GDM1 (cell line): ENCODE measurements at regions not wholly inside any gene's neighbourhood (a gene's known extent, or its start where the extent isn't known, plus 50 kb on each side); places are given as distances from the start of the nearest gene placed in this dataset.

Experiments
- DNase-seq: peaks from one replicate; lab custom pipeline; 2025; lab: John Stamatoyannopoulos, UW

DNA sequence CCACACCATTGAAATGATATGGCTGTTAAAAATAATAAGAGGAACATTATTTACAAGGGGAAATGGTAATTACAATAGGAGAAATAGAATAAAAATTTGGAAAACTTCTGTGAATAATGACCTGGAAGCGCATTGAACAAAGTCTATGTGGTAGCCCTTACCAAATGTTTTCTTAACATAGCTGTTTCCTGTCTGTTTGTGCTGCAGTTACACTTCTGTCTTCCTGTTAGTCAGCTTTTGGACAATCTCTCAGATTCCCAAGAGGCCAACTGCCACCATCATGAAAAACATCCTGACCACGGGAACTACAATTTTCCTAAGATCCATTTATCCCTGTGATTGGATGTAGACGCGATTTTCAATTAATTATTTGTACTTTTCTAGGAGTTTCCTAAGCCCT, 754.4 kb upstream of the MARCKS start:
- no peak for DNase-seq

DNA sequence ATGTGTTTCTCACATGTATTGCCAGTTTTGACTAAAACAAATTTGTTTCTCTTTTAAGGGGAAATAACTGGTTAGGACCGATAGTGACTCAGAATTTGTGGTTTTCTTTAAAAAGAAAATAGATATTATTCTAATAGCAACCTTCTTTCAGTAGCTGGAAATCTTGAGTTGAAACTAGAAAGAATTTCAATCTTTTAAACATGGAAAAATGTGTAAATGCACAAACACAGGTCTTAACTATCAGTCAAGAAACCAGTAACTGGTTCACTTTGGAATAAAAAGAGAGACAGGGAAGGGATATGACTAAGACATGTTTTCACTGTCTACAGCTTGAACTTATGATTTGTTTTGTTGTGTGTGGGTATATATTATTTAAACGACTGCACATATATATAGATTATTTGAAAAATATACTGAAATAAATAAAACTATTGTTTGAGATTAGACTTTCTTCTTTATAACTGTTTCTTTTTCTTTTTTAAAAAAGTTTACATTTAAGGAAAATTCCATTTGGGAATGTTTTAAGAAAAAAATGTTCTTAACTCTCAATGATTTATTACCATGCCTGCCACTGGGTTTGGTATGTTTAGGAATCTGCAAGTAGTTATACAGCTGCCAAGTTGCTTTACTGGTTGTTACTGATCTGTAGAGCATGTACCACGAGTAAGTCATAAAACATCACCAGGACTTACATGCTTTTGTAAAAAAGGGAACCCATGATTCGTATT, 753.3 kb upstream of the MARCKS start:
- no peak for DNase-seq

DNA sequence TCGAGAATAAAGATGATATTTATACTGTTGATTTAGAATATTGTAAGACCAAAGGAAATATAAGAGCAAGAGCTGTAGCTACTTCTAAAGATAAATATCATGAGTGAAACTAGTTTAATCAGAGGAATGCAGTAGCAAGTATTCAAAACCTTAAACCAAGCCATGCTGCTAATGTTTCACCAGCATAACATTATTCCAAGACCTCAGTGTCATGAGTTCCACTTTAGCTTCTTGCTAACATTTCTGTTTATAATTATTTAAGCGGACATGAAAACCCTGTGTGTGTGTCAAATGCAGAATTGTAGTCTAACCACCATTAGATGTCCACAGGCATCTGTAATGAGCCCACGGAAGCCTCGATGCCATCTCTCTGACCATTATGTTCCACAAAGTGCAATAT, 752.6 kb upstream of the MARCKS start:
- DNase-seq = no peak

DNA sequence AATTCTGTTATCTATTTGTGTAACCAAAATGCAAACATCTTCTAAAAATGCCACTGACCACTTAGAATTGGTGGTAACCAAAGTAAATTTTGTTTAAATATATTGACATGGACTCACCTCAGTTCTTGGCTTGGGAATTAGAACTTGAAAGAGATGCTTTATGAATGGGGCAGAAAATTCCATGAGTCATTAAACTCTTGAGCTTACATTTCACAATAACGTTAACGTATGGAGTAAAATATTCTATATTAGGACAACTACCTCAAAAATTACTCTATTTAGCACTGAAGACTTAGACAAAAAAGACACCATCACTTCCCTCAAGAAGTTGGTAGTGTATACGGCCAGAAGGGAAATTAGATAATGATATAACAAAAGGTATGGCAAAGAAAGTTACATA, 752.2 kb upstream of the MARCKS start:
- no peak for DNase-seq

DNA sequence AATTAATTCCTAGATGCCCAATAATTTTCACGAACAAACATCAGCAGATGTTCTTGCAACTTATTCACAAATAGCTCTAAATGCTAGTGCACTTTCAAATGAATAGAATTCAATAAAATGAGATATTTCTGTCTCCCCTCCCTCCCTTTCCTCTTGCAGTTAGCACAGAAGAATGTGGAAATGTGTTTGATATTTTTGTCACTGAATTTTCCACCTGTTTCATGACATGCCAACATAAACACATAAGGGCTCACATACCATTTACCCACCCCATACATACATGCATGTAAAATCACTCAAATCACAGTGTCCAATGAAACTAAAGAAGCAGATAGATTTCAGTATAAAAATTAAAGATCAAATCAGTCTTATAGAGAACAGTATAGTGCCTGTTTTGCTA, 746.9 kb upstream of the MARCKS start:
- no peak for DNase-seq

DNA sequence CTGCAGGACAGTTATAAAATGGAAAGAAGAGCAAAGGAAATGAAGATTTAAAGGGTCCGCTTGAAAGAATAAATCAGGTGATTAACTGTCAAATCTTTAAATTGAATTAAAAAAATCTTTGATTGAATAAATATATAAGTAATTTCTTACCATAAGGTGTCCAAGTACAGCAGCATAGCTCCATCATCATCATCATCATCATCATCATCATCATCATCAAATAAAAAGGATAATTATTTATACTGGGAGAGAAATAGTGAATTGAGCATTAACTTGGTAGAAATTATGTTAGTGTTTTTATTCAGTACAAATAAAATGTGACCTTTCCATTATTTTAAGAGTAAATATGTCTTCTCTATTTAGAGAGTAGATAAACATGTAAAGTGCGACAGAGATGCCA, 745.6 kb upstream of the MARCKS start:
- no peak for DNase-seq

DNA sequence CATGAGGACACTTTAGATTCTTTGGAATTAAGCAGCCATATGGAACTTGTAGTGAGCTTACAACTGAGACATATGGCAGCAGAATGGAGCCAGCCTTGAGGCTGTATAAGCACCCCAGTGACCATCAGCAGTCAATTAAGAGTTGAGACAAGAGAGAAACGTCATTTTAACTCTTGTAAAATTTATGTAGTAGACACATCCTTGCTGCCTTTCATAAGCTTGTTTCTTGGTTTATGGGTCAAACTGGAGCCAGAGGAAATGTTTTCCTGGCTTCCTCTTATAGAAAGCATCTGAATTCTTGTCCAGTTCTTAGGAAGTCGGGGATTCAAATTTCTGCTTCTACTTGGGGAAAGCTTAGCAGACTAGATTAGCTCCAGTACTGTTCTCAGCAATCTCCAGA, 745.1 kb upstream of the MARCKS start:
- no peak for DNase-seq

DNA sequence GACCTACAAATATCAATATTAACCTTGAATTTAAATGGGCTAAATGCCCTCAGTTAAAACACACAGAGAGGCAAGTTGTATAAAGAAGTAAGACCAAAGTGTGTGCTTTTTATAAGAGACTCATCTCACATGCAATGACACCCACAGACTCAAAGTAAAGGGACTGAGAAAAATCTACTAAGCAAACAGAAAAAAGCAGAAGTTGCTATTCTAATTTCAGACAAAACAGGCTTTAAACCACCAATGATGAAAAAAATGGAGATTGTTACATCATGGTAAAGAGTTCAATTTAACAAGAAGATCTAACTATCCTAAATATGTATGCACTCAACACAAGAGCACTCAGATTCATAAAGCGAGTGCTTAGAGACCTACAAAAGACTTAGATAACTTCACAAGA, 741.9 kb upstream of the MARCKS start:
- DNase-seq = no peak

DNA sequence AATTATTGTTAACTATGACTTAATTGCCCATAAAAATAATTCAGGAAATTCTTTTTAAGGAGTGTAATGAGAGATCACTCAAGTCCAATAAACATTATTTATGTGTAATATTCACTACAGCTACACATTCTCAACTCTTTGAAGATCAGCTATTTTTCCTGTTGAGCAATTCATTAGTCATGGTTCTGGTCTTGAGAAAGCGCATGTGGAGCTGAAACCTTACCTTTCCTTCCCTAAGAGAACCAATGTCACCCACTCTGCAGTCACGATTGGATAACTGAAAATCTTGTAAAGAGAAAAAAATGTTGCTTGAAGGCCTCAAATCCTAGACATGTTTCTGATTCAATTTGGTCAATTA, 736.9 kb upstream of the MARCKS start:
- no peak for DNase-seq

DNA sequence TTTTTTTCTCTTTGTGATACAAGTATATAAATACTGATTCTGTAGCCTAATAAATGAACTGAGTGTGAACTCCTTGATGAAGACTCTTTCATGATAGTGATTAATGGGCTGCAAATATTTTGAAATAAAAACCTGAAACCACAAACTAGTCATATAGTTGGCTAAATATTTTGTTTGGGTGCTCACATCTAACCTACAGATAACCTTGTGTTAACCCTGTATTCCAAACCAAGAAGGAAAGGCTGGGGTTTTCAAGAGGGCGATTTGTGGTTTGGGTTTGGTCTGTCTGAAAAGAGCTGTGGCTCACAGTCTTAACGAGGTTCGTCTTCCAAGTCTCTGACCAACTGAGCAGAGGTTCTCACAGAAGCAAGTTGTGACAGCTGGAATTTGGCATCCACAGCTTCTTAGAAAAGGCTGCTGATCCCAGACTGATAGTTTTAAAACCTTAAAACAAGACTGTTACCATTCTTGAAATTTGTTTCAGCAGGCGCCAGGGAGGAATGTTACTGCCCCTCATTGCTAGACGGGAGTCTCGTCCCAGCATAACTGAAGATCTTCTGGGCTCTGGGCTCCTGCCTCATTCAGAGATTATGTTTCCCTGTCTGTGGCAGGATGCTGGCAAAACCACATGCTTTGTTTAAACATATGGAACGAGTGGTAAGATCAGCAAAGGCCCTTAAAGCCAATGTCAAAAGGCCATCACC, 736.4 kb upstream of the MARCKS start:
- no peak for DNase-seq

DNA sequence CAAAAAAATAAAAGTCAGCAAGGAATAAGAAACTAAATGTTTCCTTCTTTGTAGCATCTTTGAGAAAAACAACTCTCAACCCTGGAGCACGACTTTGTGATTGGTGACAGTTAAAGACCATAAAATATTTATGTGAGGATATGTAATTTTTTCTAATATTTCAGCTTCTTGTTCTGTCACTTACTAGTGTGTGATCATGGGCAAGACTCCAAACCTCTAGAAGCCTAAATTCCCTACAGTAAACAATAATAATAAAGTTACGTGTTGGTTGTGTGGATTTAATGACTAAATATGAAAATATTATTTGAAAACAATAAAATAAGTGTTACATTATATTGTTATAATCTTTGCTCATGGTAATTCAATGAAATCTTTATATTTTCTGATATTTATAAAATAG, 735.6 kb upstream of the MARCKS start:
- DNase-seq = no peak

DNA sequence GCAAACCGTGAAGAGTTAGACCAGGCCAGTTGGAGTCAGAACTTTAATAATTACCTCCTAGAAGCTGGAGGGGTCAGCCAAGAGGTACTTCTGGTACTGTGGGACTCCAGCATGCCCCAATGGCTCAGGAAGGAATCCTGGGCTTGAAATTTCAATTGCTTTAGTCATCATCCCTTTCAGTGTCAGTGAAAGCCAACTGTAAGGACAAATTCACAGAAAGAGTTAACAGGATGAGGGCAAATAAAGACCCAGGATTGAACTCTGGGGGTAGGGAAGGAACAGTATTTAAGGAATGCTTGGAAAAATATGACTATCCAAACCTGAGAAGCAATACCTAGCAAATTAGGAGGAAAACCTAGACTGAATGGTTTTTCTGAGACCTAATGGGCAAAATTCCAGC, 735.1 kb upstream of the MARCKS start:
- DNase-seq = no peak

DNA sequence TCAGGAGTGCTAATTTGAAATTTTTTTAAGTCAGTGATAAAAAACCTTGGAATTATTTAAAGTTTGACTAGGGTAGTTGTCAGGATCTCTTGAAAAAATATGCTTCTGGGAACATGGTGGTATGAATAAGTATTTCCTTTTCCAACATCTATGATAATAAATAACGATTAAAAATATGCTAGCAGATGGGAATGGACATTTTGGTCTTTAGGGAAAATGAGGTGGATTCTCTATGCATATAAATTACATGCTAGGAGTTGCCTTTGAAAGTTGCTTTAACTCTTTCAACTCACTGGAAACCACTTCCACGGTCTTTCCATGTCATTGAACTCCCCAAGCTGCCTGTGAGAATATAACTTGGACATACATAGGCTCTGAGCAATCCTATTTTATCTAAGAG, 731.5 kb upstream of the MARCKS start:
- DNase-seq = no peak

DNA sequence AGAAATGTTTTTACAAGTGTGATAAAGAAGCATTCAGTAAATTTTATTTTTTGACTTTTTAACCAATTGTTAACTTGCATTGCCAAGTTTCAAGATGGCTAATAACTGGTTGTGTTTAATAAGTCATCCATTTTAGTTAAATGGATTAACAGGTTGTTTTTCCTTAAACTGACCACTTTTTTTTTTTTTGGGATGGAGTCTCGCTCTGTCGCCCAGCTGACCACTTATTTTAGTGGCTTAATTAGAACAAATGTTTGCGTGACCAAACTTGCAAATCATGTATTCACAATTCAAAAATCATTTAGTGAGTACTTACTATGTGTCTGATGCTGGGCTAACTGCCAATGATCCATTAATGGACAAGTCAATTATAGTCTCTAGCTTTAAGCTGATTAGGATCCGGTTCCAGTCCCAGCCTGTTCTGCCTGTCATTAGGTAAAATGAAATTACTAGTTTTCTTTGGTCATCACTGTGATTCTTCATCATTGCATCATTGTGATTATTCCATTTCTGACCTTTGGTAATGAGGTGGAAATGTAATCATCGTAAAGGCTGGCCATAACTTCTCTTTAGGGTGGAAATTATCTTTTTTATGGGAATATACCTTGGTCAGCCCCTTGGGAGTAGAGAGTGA, 729.2 kb upstream of the MARCKS start:
- DNase-seq = no peak

DNA sequence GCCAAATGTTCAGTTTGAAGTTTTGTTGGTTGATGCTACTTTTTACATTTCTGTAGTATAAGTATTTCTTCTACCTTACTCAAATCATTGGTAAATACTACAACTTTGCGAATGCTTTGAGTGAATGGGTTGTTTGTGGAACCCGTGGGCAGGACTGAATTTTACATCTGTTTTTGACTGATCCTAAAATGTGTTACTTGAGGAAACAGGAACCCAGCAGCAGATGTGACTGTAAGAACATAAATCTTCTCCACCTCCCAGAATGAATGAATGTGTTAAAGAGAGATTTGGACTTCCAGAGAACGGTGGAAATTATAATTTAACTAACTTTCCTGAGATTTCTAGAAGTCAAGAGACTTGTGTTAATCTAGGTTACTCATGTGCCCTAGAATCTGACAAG, 728.5 kb upstream of the MARCKS start:
- no peak for DNase-seq

DNA sequence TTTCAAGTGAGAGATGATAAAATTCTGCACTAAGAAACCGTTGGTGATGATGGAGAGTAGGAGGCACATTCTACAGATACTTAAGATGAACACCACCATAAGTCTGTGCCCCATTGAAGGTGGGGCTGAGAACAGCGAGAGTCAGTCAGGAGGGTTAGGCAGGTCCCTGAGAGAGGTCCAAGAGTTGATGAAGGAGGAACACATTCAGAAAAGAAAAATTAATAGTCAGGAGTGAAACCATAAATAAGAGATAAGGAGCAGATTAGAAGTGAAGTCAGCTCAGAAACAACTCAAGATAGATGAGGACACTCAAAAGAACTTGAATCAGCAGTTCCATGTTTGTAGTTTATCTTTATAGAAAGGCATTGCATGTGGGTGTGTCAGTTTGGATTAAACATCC, 727.2 kb upstream of the MARCKS start:
- DNase-seq = no peak

DNA sequence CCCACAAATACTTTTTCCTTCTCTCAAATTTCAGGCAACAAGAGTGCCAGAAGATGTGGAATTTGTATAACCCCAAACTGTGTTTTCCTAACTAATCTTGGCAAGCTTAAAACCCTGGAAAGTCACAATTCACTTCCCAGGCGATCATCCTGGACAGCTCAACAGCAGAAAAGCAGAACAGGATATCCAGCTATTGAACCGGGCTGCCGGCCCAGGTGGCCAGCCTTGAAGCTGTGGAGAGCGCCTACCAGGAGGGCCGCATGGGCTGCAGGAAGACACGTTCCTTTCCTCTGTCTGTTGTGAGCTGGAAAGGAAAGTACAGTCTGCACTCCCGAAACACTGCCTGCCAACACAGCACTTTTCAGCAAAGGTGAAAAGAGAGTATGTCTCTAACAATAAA, 719.7 kb upstream of the MARCKS start:
- DNase-seq = no peak

DNA sequence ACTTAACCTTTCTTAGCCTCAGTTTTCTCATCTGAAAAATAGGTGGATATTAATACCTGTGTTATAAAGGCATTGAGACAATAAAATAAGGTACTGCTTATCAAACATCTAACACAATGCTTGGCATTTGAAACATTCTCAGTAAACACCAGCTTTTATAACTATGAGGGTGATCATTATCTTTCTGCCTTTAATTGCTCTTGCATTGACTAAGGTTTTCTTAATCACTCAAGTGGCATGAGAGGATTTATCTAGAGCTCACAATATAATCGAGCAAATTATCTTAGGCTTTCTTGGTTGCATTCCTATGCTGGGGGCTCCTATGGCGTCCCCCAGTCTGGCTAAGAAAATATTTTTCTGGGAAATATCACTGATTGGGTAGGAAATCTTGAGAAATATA, 716.4 kb upstream of the MARCKS start:
- no peak for DNase-seq

DNA sequence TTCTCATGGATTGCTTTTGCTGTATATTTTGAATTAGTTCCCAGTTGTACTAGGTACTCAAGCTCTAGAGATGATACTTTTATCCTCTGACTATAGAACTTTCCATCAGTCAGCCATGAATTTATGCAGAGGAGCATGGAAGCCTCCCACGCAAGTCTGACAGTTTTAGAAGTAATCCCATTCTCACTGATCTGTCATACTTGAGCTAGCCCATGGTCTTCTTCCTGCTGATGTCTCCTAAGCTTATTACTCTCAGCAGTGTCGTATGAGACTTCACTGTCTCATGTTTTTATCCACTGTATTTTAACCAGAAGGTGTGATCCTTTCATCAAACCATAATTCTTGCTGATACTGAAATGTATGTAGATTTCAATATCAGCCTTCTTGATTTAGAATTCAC, 715.2 kb upstream of the MARCKS start:
- DNase-seq = no peak

DNA sequence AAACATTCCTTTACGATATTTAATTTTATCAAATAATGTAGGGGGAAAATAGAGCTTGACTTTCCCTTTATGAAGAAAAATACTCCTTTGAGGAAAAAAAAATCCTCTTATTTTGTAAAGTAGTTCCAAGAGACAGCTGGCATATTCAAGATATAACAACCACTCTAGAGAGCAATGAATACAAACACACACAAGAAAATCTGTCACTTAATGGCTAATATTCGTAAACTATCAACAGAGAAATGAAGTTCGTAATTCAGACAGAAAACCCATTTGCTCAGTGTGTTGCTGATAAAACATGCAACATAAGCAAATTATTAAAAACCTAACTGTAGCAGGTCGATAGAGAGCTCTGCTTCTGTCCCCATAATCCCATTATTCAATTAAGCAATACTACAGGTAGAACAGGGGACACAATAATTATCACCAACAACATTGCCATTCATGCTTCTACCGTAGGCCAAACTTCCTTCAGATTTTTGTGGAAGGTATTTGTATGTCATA, 714.4 kb upstream of the MARCKS start:
- no peak for DNase-seq

DNA sequence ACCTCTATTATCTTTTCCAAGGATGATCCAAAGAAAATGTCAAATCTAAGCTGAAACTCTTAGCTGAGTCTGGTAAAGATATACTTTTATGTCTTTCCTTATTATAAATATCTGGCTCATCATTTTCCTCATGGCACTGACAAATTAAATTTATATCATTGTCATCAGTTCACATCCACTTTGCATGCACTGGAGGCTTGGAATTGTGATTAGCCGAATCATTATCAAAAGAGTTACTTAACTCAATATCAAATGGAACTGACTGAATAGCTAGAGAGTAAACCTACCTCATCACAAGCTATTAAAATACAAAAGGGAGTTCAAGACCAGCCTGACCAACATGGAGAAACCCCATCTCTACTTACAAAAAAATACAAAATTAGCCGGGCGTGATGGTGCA, 713.9 kb upstream of the MARCKS start:
- no peak for DNase-seq

DNA sequence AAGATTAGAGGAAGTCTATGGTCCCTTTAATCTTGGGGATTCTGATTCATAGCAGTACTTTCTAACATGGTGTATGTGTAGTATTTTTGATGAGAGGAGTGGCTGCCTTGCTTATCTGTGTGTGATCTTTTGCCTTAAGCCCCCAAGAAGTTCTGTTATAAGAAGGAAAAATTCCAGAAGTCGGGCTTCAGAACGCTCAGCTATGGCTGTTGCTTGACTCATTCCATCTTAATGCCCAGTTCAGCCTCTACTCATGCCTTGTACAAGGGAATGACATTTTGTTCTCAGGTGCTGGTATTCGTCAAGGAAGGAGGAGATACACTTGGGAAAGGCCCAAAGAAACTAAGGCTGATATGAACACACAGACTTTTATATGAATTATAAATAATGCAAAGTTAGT, 713.0 kb upstream of the MARCKS start:
- DNase-seq = no peak

DNA sequence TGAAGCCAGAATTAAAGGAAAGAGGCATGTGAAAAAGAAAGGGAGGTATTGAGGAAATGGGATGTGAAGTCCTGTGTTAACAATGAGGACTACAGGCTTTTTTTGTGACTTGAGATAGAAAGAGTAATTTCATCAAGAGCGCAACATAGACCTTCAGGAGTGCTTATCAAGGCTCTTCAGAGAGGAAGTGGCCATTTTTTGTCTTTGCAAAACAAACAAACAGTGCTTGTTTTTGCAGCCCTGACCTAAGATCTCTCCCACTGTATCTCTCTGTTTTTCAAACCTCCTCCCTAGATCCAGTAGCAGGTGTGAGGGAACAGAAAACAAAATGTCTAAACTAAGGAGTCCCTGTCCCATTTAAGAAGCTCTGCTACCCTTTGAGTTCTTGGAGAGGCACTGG, 710.3 kb upstream of the MARCKS start:
- DNase-seq = no peak

DNA sequence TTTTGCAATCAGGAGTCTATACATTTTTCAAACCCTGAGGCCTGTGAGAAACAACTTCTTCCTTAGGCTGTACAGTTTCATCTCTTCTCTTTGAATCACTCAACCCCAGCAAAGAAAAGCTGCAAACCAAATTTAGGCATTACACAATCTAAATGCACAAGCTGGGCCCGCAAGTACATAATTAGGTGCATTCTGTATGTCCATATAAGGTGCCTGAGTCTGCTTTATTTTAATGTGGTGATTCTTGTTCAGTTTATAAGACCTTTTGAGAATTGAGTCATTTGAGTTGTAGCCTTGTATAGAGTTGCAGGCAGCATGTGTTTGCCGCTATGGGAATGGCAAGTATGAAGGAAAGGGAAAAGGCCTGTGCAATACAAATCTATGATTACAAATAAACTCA, 709.6 kb upstream of the MARCKS start:
- no peak for DNase-seq
